HAP-1 (cell line): ENCODE measurements at regions not wholly inside any gene's neighbourhood (a gene's known extent, or its start where the extent isn't known, plus 50 kb on each side); places are given as distances from the start of the nearest gene placed in this dataset.

ENCODE experiments used
- DNase-seq, 2 experiments: peaks; one replicate each; pipeline ENCODE4 v3.0.0-alpha.2; 2016 to 2020; ENCODE audit warnings: low spot score in 2 of 2
- H3K27me3 ChIP-seq: fragments of 250-450 bp; sonication (Bioruptor Pico); 2 replicates; pipeline ENCODE4 v1.5.1; 2020; ENCODE audit warnings: low read depth, mild to moderate bottlenecking, moderate library complexity
- H3K36me3 ChIP-seq: fragments of 250-450 bp; sonication (Bioruptor Pico); replicated peaks from 2 replicates; pipeline ENCODE4 v1.5.1; 2020; ENCODE audit warnings: mild to moderate bottlenecking
- H3K4me1 ChIP-seq: fragments of 250-450 bp; sonication (Bioruptor Pico); 2 replicates; pipeline ENCODE4 v1.5.1; 2020; ENCODE audit warnings: mild to moderate bottlenecking
- H3K4me3 ChIP-seq: fragments of 250-450 bp; sonication (Bioruptor Pico); 2 replicates; pipeline ENCODE4 v1.5.1; 2020; ENCODE audit warnings: mild to moderate bottlenecking, moderate library complexity
- H3K9me3 ChIP-seq: fragments of 250-450 bp; sonication (Bioruptor Pico); 2 replicates; pipeline ENCODE4 v1.5.1; 2020; ENCODE audit warnings: mild to moderate bottlenecking, moderate library complexity
- in situ Hi-C: fragments of 300-500 bp; cut with MboI; formaldehyde crosslinking; loops from 3 replicates; pipeline ENCODE4 v1.14.3; 2020; ENCODE audit warnings: low sequenced_read_pairs, inconsistent platforms, mixed read lengths

DNA sequence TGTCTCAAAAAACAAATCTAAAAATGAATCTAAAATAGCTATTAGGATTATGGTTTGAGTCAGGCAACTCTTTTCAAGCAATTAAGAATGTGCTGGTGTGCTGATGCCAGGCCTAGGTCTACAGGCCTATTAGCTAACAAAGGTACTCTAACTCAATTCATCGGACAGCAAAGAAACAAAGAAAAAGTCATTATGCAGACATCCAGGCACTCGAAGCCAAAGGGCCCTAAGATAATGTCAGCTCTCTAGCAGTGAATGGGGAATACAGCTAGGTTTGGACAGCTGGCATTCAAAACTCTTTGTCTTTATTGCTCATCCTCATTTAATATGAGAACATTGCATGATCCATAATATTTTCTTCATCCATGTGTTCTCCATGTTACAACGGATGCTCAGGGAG, 108.5 kb downstream of the TMEM114 start:
- no peak for DNase-seq
- Histone ChIP-seq H3K9me3 (no peaks in the 10 kb centered on the region), H3K4me1 (no peaks in the 10 kb centered on the region), H3K36me3 (no peaks in the 10 kb centered on the region), H3K4me3 (no peak overlapping the region), H3K27me3 (no peaks in the 10 kb centered on the region)
- in situ Hi-C loops = no loop called here

DNA sequence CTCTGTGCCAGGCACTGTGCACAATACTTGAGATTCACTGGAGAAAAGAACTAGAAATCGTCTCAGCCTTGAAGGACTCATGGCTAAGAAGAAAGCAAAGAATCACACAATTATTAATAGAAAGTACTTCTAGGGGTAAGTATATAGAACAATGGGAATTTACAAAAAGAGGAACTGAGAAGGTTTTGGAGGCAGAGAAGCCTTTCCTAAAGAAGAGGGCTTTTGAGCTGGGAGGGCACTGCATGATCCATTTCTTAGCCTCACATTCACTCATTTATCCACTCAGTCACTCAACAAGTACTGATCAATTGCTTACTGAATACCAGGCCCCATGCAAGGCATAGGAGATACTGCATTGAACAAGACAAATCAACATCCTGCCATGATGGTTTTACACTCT, 113.5 kb downstream of the TMEM114 start:
- Histone ChIP-seq H3K36me3 (no peaks in the 10 kb centered on the region), H3K4me1 (no peaks in the 10 kb centered on the region), H3K9me3 (no peaks in the 10 kb centered on the region), H3K27me3 (no peaks in the 10 kb centered on the region), H3K4me3 (no peak overlapping the region)
- no peak for DNase-seq
- in situ Hi-C loops = no loop called here

- H3K9me3 ChIP-seq = no peaks in the 10 kb centered on the region
- no peaks in the 10 kb centered on the region for H3K4me1 ChIP-seq
- no peaks in the 10 kb centered on the region for H3K36me3 ChIP-seq
- no peaks in the 10 kb centered on the region for H3K27me3 ChIP-seq
- in situ Hi-C loops = no loop called here
- DNase-seq = no peak
- H3K4me3 ChIP-seq = no peak overlapping the region
Measured at GRCh38 chr16:8474587-8474986, 115.7 kb downstream of the TMEM114 start.

DNA sequence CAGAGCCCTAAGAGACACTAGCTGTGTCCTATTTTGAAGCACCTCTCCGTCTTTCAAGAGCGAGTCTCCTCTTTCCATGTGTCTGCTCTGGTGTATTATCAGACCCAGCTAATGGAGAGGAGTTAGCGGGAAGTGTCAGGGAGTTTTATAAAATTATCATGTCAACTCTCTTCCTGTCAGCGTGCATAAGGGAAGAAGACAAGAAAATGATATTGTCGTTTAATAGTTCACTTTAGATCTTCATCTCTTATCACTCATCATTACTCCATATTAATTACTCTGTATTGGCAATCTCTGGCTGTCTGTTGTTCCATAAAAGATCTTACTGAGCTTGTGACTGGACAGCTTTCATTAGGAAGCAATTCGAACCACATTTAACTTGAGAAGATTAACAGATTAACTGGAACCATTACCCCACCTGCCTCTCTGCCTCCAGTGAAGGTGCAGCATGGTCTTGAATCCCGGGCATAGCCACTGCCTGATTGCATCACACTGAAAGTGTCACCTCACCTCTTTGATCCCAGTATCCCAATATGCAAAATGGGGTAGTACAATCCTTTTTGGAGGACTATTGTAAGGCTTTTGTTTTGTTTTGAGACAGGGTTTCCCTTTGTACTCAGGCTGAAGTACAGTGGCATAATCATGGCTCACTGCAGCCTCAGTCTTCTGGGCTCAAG, 121.1 kb downstream of the TMEM114 start:
- in situ Hi-C loops = no loop called here
- DNase-seq = no peak
- H3K9me3 ChIP-seq = no peaks in the 10 kb centered on the region
- no peak overlapping the region for H3K4me3 ChIP-seq
- H3K27me3 ChIP-seq = no peaks in the 10 kb centered on the region
- no peaks in the 10 kb centered on the region for H3K4me1 ChIP-seq
- no peaks in the 10 kb centered on the region for H3K36me3 ChIP-seq

- Histone ChIP-seq H3K36me3 (no peaks in the 10 kb centered on the region), H3K9me3 (no peaks in the 10 kb centered on the region), H3K4me3 (no peak overlapping the region), H3K27me3 (no peaks in the 10 kb centered on the region; the same call in 1 of the 2 replicates), H3K4me1 (no peaks in the 10 kb centered on the region)
- in situ Hi-C loops = no loop called here
- DNase-seq = no peak
Measured at GRCh38 chr16:8464979-8465378, 125.3 kb downstream of the TMEM114 start.

DNA sequence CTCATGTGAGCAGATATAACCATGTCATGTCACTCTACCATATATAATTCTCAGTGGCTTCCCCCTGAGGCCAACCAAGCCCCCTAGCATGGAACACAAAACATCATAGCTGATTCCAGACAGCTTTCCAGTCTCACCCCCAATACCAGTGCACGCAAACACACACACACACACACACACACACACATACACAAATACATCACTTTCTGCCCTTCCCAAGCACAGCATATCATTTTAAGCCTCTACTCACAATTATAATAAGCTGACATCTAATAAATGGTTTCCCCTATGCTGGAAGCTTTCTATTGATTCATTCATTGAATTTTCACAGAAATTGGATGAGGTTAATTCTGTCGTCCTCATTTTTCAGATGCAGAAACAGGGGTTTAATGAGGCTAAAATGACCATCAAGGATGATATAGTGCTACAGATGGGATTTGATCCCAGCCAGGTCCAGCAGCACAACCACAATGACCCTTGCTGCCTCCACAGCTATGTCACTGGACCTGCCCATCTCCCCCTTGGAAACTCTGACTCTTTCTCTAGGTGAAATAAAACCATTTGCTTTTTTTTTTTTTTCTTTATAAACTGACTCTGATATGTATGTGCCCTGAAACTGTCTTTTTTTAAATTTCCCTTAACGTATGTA, 131.1 kb downstream of the TMEM114 start:
- Histone ChIP-seq H3K9me3 (no peaks in the 10 kb centered on the region), H3K36me3 (no peaks in the 10 kb centered on the region), H3K4me1 (no peaks in the 10 kb centered on the region), H3K27me3 (no peaks in the 10 kb centered on the region; the same call in 1 of the 2 replicates), H3K4me3 (no peak overlapping the region)
- in situ Hi-C loops = no loop called here
- no peak for DNase-seq

DNA sequence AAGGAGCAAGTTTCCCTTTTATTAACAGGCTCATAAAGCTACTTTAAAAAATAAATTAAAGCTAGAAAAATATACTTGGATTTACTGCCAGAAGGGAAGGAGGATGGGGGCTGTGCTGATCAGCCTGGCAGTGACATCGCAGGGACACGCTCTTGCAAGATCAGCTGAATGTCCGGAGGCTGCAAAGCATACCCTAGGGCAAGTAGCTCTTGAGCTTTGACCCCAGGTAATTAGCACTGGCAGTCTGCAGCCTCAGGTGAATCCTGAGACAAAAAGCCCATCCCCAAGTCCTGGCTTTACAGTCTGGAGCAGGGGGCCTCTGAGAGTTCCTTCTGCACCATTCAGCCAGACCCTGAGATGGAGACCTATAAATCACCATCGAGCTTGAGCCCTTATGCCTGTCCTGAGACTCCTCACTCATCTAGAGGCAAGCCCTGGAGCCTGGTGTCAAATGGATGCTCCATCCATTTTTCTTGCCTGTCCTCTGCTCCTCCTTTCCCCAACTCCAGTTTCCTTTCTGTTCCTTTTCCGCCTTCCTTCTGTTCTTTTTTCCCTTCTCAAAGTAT, 131.7 kb downstream of the TMEM114 start:
- no peaks in the 10 kb centered on the region for H3K4me1 ChIP-seq
- no peak for DNase-seq
- in situ Hi-C loops = no loop called here
- no peaks in the 10 kb centered on the region for H3K36me3 ChIP-seq
- no peaks in the 10 kb centered on the region for H3K9me3 ChIP-seq
- H3K27me3 ChIP-seq = no peaks in the 10 kb centered on the region; the same call in 1 of the 2 replicates
- H3K4me3 ChIP-seq = no peak overlapping the region

GRCh38 chr16:8453359-8453758, 137.0 kb downstream of the TMEM114 start:
- Histone ChIP-seq H3K27me3 (no peaks in the 10 kb centered on the region), H3K4me3 (no peak overlapping the region), H3K36me3 (no peaks in the 10 kb centered on the region), H3K9me3 (no peaks in the 10 kb centered on the region), H3K4me1 (no peaks in the 10 kb centered on the region)
- no peak for DNase-seq
- in situ Hi-C loops = no loop called here

- in situ Hi-C loops = no loop called here
- DNase-seq = no peak
- H3K9me3 ChIP-seq = no peaks in the 10 kb centered on the region
- no peaks in the 10 kb centered on the region for H3K4me1 ChIP-seq
- H3K27me3 ChIP-seq = no peaks in the 10 kb centered on the region
- H3K36me3 ChIP-seq = no peaks in the 10 kb centered on the region
- H3K4me3 ChIP-seq = no peak overlapping the region
Measured at GRCh38 chr16:8452941-8453340, 137.4 kb downstream of the TMEM114 start.

DNA sequence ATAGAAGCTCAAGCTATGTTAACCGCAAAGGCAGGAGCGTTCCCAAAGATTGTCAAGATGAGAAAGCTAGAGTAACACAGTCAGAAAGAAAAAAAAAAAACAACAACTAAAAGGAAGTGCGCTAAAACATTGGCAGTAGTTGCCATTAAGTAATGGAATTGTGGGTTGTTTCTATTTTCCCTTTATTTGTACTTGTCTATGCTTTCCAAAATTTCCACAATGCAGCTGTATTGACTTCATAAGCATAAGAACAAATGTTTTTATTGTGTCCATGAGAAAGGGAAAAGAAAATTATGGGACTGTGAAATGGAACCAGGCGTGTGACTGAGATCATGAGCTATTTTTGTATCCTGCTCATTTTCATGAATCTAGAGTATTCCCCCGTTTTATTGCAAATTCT, 153.4 kb downstream of the TMEM114 start:
- H3K27me3 ChIP-seq = no peaks in the 10 kb centered on the region
- in situ Hi-C loops = no loop called here
- no peaks in the 10 kb centered on the region for H3K4me1 ChIP-seq
- H3K9me3 ChIP-seq = no peaks in the 10 kb centered on the region
- no peak for DNase-seq
- H3K4me3 ChIP-seq = no peak overlapping the region
- H3K36me3 ChIP-seq = no peaks in the 10 kb centered on the region

DNA sequence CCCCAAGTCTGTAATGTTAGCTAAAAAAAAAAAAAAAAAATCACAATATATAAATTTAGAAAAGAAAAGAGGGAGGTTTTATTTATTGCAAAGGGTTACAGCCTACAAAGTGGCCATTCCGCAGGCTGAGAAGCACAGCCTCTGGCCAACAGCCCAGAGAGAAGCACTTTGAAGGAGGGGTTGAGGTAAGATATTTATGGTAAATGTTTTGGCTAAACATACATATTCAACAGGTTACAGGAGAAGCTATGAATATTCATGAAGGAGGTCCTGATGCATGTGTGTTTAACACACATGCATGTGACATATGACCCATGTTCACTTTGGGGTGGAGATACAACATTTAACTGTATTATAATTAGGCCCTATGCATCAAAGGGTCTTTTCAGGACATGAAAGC, 158.5 kb downstream of the TMEM114 start:
- Histone ChIP-seq H3K27me3 (no peaks in the 10 kb centered on the region), H3K9me3 (no peaks in the 10 kb centered on the region), H3K36me3 (no peaks in the 10 kb centered on the region), H3K4me1 (no peaks in the 10 kb centered on the region), H3K4me3 (no peak overlapping the region)
- in situ Hi-C loops = no loop called here
- no peak for DNase-seq

DNA sequence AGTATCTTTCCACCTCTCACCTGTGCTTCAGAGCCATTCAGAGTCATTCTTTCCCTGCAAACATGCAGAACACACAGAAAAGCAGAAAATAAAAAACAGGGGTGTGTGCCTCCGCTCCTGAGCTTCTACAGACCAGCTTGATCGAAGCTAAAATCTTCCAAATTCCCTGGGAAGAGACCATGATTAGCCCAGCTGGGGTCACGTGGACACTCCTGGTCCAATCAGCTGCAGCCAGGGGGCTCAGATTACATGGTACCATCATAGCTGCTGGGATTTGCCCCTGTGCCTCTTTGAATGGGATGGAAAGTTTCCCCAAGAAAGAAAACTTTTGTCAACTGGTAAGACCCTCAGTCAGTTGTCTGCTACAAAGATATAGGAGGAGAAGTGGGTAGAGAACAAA, 159.9 kb downstream of the TMEM114 start:
- in situ Hi-C loops = no loop called here
- no peak for DNase-seq

DNA sequence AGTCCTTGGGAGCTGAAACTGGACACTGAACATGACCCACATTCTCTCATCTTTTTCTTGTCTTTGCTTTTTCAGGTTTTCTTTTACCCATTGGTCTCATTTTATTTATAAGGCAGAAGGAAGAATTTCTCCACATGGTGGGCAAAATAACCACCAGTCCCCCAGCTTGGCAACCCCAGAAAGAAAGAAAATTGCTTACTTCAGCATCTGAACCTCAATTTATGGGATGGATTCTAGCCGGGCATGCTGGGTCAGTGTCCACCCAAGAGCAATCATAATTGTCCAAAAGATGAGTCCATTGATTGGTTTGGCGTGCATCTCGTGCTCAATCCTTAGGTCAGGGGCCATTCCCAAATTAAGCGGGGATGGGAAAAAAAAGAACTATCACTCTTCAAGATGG, 163.7 kb downstream of the TMEM114 start:
- no peaks in the 10 kb centered on the region for H3K9me3 ChIP-seq
- H3K36me3 ChIP-seq = no peaks in the 10 kb centered on the region
- no peaks in the 10 kb centered on the region for H3K4me1 ChIP-seq
- no peak overlapping the region for H3K4me3 ChIP-seq
- DNase-seq = no peak
- in situ Hi-C loops = no loop called here
- no peaks in the 10 kb centered on the region for H3K27me3 ChIP-seq

More for the DNA sequence above, 159.9 kb downstream of the TMEM114 start:
- H3K4me1 ChIP-seq = no peaks in the 10 kb centered on the region
- H3K9me3 ChIP-seq = no peaks in the 10 kb centered on the region
- H3K4me3 ChIP-seq = no peak overlapping the region
- no peaks in the 10 kb centered on the region for H3K36me3 ChIP-seq
- H3K27me3 ChIP-seq = no peaks in the 10 kb centered on the region

GRCh38 chr16:8417145-8417544, 173.2 kb downstream of the TMEM114 start:
- in situ Hi-C loops = no loop called here
- no peak overlapping the region for H3K4me3 ChIP-seq
- H3K4me1 ChIP-seq = no peaks in the 10 kb centered on the region
- no peaks in the 10 kb centered on the region for H3K36me3 ChIP-seq
- DNase-seq = no peak
- H3K27me3 ChIP-seq = no peaks in the 10 kb centered on the region
- H3K9me3 ChIP-seq = no peaks in the 10 kb centered on the region
